ENCODE measurements at regions not wholly inside any gene's neighbourhood (a gene's known extent, or its start where the extent isn't known, plus 50 kb on each side); places are given as distances from the start of the nearest gene placed in this dataset.

DNA sequence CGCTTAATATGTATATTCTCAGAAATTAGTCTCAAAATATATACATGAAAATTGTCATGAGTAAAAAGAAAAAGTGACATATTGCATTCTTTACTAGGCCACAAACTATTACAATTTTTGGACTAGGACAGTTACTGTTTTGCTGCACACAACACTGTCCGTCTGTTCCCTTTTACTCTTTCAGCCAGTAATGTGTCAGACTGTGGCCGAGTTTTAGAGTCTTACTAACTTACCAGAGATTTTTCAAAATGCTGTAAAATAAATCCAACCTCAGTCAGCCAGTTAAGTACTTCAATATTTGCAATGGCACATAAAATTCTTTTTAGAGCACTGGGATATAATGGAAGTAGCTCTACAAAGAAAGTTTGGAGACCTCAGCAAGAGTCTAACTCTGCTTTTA lies 380.3 kb upstream of the IL12A start:
- no peak overlapping the region for H3K9ac ChIP-seq (ENCODE audit: low read length)
- no peaks in the 10 kb centered on the region for H3K9me3 ChIP-seq (ENCODE audit: low read length)
- H3K4me3 ChIP-seq (ENCODE audit: low read length): no peak overlapping the region
- H4K20me1 ChIP-seq (ENCODE audit: insufficient read depth): no peaks in the 10 kb centered on the region
- no peaks in the 10 kb centered on the region for H3K9me2 ChIP-seq (ENCODE audit: insufficient read depth, low read length)
- H2AFZ ChIP-seq (ENCODE audit: low read depth, low read length): no peak overlapping the region
- TF ChIP-seq EP300 (conservative IDR thresholded peaks at IDR 0.05; ENCODE audit: poor library complexity, severe bottlenecking) (no peak), POLR2AphosphoS5 (IDR thresholded peaks at IDR 0.05) (no peak), SMC3 (conservative IDR thresholded peaks at IDR 0.05; ENCODE audit: poor library complexity) (no peak)
- H3K4me2 ChIP-seq (ENCODE audit: low read length): no peak overlapping the region
- no peaks in the 10 kb centered on the region for H3K79me2 ChIP-seq (replicated peaks; ENCODE audit: insufficient read depth, low read length)
- H3F3A ChIP-seq (ENCODE audit: insufficient read depth, low read length, poor library complexity, severe bottlenecking): no peaks in the 10 kb centered on the region
- no peaks in the 10 kb centered on the region for H3K36me3 ChIP-seq (ENCODE audit: insufficient read depth, low read length)
- no peaks in the 10 kb centered on the region for H3K27me3 ChIP-seq (ENCODE audit: insufficient read depth, low read depth, low read length)
- H3K27ac ChIP-seq (ENCODE audit: low read length): no peak overlapping the region

DNA sequence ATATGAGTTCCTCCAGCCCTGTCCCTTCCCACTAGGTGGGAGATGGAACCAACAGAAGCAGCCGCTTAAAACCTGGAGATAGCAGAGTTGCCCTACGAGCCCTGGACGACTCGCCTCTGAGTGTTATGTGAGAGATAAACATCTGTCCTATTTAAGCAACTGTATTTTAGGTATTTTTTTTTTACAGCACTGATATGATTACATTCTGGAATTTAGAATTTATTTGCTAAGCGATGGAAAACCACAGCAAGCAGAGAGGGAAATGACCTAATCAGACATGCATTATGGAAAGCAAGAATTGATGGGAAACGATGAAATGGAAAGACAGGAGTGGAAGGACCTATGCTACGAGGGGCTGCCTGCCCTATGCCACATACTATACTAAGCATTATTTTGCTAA lies 379.0 kb upstream of the IL12A start:
- TF ChIP-seq SMC3 (conservative IDR thresholded peaks at IDR 0.05; ENCODE audit: poor library complexity): no peak
- no peak for TF ChIP-seq REST (IDR thresholded peaks at IDR 0.05; ENCODE audit: borderline replicate concordance)
- TF ChIP-seq, protein P1, sequence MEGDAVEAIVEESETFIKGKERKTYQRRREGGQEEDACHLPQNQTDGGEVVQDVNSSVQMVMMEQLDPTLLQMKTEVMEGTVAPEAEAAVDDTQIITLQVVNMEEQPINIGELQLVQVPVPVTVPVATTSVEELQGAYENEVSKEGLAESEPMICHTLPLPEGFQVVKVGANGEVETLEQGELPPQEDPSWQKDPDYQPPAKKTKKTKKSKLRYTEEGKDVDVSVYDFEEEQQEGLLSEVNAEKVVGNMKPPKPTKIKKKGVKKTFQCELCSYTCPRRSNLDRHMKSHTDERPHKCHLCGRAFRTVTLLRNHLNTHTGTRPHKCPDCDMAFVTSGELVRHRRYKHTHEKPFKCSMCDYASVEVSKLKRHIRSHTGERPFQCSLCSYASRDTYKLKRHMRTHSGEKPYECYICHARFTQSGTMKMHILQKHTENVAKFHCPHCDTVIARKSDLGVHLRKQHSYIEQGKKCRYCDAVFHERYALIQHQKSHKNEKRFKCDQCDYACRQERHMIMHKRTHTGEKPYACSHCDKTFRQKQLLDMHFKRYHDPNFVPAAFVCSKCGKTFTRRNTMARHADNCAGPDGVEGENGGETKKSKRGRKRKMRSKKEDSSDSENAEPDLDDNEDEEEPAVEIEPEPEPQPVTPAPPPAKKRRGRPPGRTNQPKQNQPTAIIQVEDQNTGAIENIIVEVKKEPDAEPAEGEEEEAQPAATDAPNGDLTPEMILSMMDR (IDR thresholded peaks at IDR 0.05; ENCODE audit: poor library complexity, severe bottlenecking): no peak
- no peak for TF ChIP-seq EP300 (conservative IDR thresholded peaks at IDR 0.05; ENCODE audit: poor library complexity, severe bottlenecking)
- TF ChIP-seq POLR2AphosphoS5 (IDR thresholded peaks at IDR 0.05): no peak
- TF ChIP-seq TAF1 (IDR thresholded peaks at IDR 0.05; ENCODE audit: low read depth): no peak
- TF ChIP-seq EZH2 (IDR thresholded peaks at IDR 0.05; ENCODE audit: borderline replicate concordance, insufficient read depth, low read length, poor library complexity, severe bottlenecking): no peak
- no peak for TF ChIP-seq RAD21 (conservative IDR thresholded peaks at IDR 0.05)
- TF ChIP-seq MXI1 (conservative IDR thresholded peaks at IDR 0.05; ENCODE audit: poor library complexity, severe bottlenecking): no peak

More for the DNA sequence above, 379.0 kb upstream of the IL12A start:
- Histone ChIP-seq H3K9ac (ENCODE audit: low read length) (no peak overlapping the region), H3K9me3 (ENCODE audit: low read length) (no peaks in the 10 kb centered on the region), H3K27ac (ENCODE audit: low read length) (no peak overlapping the region), H3K4me2 (ENCODE audit: low read length) (no peak overlapping the region), H3K4me3 (ENCODE audit: low read length) (no peak overlapping the region), H3K36me3 (ENCODE audit: insufficient read depth, low read length) (no peaks in the 10 kb centered on the region), H2AFZ (ENCODE audit: low read depth, low read length) (no peak overlapping the region), H4K20me1 (ENCODE audit: insufficient read depth) (no peaks in the 10 kb centered on the region), H3F3A (ENCODE audit: insufficient read depth, low read length, poor library complexity, severe bottlenecking) (no peaks in the 10 kb centered on the region), H3K79me2 (replicated peaks; ENCODE audit: insufficient read depth, low read length) (no peaks in the 10 kb centered on the region), H3K27me3 (ENCODE audit: insufficient read depth, low read depth, low read length) (no peaks in the 10 kb centered on the region), H3K9me2 (ENCODE audit: insufficient read depth, low read length) (no peaks in the 10 kb centered on the region)

Measured in neural cell (in vitro differentiated cells).